AG09319 (cell line): ENCODE measurements at regions not wholly inside any gene's neighbourhood (a gene's known extent, or its start where the extent isn't known, plus 50 kb on each side); places are given as distances from the start of the nearest gene placed in this dataset.

Source experiments
- DNase-seq: peaks from one replicate; pipeline ENCODE4 v3.0.0-alpha.2; 2010; ENCODE audit warnings: low read depth; ENCODE audit errors: extremely low read depth
- CTCF ChIP-seq: IDR thresholded peaks from 2 replicates; pipeline ENCODE4 v1.5.1; 2011; ENCODE audit warnings: low read depth, mild to moderate bottlenecking, inconsistent platforms, low read length, moderate library complexity

- DNase-seq: no peak
- no peak for TF ChIP-seq CTCF
Observed at GRCh38 chr13:73251626-73252265, 192.9 kb downstream of the KLF5 start.

DNA sequence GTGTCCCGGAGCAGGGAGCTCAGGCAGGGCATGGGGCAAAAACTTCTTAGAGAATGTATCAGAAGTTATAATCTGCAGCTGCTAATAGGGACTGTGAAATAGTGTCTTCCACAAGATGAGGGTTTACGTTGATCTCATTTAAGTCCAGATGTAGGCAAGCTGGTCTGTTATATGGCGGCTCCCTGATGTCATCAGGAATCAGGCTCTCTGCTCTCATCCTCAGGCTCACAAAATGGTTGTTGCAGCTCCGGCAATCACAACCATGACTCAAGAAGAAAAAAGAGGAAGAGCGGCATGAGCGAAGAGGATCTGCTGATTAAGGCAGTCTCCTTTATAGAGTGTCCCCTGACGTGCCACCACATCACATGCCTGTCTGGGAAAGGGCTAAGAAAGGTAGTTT, 191.3 kb downstream of the KLF5 start:
- no peak for DNase-seq
- no peak for TF ChIP-seq CTCF

- DNase-seq: no peak
- no peak; the same call in none of the 2 replicates for TF ChIP-seq CTCF
Observed at GRCh38 chr13:73248711-73249580, 190.1 kb downstream of the KLF5 start.

GRCh38 chr13:73248154-73248553, 189.3 kb downstream of the KLF5 start:
- no peak for DNase-seq
- TF ChIP-seq CTCF: no peak

DNA sequence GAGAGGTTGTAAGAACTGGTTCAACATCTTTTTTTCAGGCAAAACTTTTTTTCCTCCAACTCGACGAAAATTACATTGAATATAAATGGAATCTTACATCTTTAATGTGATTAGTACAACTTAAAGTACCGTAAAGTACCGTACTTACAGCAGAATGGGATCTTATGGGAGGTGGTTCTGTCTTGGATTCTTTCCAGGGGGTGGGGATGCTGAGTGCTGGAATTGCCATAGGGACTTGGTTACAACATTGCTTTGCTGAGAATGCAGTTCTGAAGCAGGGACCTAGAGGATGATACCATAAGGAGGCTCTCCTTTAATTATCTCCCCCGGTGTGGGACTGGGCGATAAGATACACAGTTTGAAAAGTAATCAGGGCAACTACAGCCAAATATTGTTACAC, 186.4 kb downstream of the KLF5 start:
- no peak for DNase-seq
- no peak for TF ChIP-seq CTCF

DNA sequence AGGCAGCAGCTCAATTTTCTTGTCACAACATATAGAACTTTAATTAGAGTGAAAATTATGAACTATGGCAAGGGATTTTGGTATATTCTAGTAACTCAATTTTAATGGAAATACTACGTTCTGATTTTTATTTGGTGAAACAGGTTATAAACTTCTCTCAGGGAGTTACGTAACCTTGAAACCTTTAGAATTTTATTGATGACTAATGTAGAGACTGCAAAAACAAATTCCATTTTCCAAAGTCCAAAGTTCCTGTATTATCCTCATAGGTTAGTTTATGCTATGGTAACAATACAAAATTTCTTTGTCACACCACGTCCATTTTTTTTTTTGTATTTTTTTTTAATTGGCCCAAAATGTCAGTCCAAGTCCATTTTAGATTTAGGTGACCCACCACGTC, 185.7 kb downstream of the KLF5 start:
- DNase-seq: no peak
- TF ChIP-seq CTCF: no peak

DNA sequence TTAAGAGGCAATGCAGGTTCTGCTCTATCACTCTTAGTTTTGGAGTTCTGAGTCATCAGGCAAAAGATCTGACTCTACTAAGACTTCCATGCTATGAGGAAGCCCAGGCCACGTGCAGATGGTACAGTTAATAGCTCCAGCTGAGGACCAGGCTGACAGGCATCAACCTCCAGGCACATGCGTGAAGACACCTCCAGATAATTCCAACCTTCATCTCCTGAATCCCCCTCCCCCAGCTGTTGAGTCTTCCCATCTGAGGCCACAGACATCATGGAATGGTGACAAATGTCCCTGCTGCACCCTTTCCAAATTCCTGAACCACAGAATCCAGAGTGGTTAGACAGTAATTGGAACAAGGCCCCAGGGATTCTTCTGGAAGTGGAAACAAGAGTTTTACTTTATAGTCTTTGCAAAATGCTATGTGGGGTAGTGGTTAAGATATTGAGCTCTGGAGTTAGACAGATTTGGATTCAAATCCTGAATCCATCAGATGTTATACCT, 183.8 kb downstream of the KLF5 start:
- no peak for DNase-seq
- no peak for TF ChIP-seq CTCF
